NCI-H187 (cell line): ENCODE measurements at regions not wholly inside any gene's neighbourhood (a gene's known extent, or its start where the extent isn't known, plus 50 kb on each side); places are given as distances from the start of the nearest gene placed in this dataset.
"Not testable (repeated sequence)": the region's sequence is repeated elsewhere in the genome, so short reads cannot be mapped to it uniquely, and the experiment has no call there.

Experiments
- DNase-seq, 2 experiments: peaks; one replicate each; lab custom pipeline; 2025; lab: John Stamatoyannopoulos, UW

GRCh38 chr20:16864069-16864468, 115.9 kb downstream of the OTOR start:
- no peak for DNase-seq

GRCh38 chr20:16864963-16865362, 116.8 kb downstream of the OTOR start:
- no peak for DNase-seq

GRCh38 chr20:16865406-16865805, 117.2 kb downstream of the OTOR start:
- DNase-seq = no peak

GRCh38 chr20:16873124-16873523, 125.0 kb downstream of the OTOR start:
- DNase-seq = not testable (repeated sequence)

- DNase-seq = no peak
Measured at GRCh38 chr20:16877053-16877554, 128.9 kb downstream of the OTOR start.

- DNase-seq = no peak
Measured at GRCh38 chr20:16885746-16886145, 137.6 kb downstream of the OTOR start.

GRCh38 chr20:16898433-16898832, 150.3 kb downstream of the OTOR start:
- no peak for DNase-seq

- no peak for DNase-seq
Measured at GRCh38 chr20:16902662-16903061, 154.5 kb downstream of the OTOR start.

GRCh38 chr20:16904751-16905150, 156.6 kb downstream of the OTOR start:
- DNase-seq = no peak

GRCh38 chr20:16914277-16914676, 166.1 kb downstream of the OTOR start:
- DNase-seq = no peak

- DNase-seq = no peak
Measured at GRCh38 chr20:16916165-16916564, 168.0 kb downstream of the OTOR start.

GRCh38 chr20:16917636-16918035, 169.5 kb downstream of the OTOR start:
- DNase-seq = no peak

- no peak for DNase-seq
Measured at GRCh38 chr20:16918366-16918765, 170.2 kb downstream of the OTOR start.

- DNase-seq = no peak
Measured at GRCh38 chr20:16919841-16920240, 171.7 kb downstream of the OTOR start.

- DNase-seq = no peak
Measured at GRCh38 chr20:16922834-16923233, 174.7 kb downstream of the OTOR start.

GRCh38 chr20:16926626-16927430, 178.7 kb downstream of the OTOR start:
- DNase-seq = no peak

GRCh38 chr20:16929756-16930155, 181.6 kb downstream of the OTOR start:
- DNase-seq = no peak

- no peak for DNase-seq
Measured at GRCh38 chr20:16930656-16931055, 182.5 kb downstream of the OTOR start.

GRCh38 chr20:16939051-16939450, 190.9 kb downstream of the OTOR start:
- no peak for DNase-seq

GRCh38 chr20:16940701-16941100, 192.5 kb downstream of the OTOR start:
- DNase-seq = no peak

GRCh38 chr20:16942051-16942450, 193.9 kb downstream of the OTOR start:
- no peak for DNase-seq

GRCh38 chr20:16942756-16943155, 194.6 kb downstream of the OTOR start:
- no peak for DNase-seq

GRCh38 chr20:16944745-16945144, 196.6 kb downstream of the OTOR start:
- no peak for DNase-seq

GRCh38 chr20:16945619-16946018, 197.5 kb downstream of the OTOR start:
- DNase-seq = no peak
